ENCODE measurements at regions not wholly inside any gene's neighbourhood (a gene's known extent, or its start where the extent isn't known, plus 50 kb on each side); places are given as distances from the start of the nearest gene placed in this dataset.
"Not testable (repeated sequence)": the region's sequence is repeated elsewhere in the genome, so short reads cannot be mapped to it uniquely, and the experiment has no call there.

DNA sequence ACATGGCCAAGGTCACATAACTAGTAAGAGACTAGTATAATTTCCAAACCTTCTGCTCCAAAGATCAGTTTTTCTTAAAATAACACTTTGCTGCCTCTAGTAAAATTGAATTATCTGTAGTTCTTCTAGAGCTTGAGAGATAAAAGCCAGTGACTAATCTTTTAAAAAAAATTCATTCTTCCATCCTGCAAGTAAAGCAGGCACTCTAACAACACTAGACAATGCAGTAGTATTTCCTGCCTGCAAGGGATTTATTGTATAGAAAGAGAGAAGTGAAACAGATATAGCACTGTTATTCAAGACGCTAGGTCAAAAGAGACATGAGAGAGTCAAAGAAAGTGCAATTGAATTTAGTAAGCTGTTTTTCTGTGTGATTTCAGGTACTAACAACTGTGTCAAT is 159.5 kb upstream of the TBC1D5 start:
- no peak for DNase-seq (ENCODE audit: low spot score)

DNA sequence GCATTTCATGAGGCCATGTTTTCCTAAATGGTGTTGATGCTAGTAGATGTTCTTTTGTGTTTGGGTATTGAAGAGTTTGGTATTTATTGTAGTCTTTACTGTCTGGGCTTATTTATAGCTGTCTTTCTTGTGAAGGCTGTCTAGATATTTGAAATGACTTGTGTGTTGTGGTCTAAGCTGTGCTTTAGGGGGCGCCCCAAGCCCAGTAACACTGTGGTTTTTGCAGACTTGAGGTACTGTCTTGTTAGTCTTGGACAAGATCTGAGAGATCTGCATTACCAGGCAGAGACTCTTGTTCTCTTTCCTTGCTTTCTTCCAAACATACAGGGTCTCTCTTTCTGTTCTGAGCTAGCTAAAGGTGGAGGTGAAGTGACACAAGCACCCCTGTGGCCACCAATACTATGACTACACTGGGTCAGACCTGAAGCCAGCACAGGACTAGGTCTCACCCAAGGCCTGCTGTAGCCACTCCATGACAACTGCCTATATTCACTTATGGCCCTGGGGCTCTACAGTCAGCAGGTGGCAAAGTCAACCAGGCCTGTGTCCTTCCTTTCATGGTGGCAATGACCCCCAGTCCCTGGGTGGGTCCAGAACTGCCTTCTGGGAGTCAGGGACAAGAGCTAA is 152.1 kb upstream of the TBC1D5 start:
- DNase-seq (ENCODE audit: low spot score): peak; percentile 6

DNA sequence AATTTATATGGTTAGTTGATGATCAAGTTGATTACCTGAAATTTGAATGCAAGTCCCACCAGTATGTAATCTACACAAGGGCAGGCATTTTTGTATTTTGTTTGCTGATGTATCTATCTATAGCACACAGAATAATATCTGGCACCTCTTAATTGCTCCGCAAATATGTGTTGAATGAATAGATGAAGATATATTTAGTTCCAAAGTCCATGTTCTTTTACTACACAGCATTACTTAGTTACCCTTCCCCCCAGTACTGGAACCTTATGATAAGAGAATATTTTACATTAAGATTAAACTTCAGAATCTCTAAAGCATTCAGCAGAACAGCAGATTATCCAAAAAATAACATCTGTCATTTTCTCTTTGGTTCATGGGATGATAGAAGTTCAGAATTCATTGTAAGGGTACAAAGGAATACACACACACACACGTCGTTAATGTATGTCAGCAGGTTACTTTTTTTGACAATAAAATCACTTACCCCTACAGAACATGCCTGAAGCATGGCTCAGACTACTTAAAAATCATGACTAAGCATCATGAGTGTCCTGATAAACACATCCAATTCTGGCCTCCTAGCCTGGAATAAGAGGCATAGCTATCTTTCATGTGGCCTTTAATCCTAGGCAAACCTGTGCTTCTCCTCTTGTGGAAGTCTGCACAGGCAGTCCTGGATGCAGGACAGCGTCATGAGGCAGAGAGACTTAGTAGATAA is 148.9 kb upstream of the TBC1D5 start:
- DNase-seq (ENCODE audit: low spot score): peak; percentile 5

- DNase-seq (ENCODE audit: low spot score): no peak
Observed at GRCh38 chr3:17885986-17886385, 143.6 kb upstream of the TBC1D5 start.

- no peak for DNase-seq (ENCODE audit: low spot score)
Observed at GRCh38 chr3:17882981-17883380, 140.6 kb upstream of the TBC1D5 start.

DNA sequence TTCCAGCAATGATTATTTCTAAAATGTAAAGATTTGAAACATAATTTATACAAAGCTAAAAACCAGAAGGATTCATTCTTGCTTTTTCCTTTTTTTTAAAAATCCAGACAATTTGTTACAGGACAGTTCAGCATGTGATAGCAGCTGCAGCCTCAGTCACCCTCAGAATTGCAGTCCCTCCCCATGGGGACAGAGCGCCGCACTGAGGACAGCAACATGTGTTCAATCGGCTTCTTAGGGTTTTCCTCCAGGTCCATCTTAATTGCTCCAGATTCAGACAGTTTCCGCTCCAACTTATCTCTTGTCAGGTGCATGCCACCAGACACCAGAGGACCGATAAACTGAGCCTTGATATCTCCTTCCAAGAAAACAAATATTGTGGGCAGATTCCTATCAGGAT is 134.9 kb upstream of the TBC1D5 start:
- DNase-seq (ENCODE audit: low spot score): no peak

GRCh38 chr3:17874636-17875035 is 132.2 kb upstream of the TBC1D5 start:
- no peak for DNase-seq (ENCODE audit: low spot score)

GRCh38 chr3:17872457-17872856 is 130.0 kb upstream of the TBC1D5 start:
- DNase-seq (ENCODE audit: low spot score): no peak

GRCh38 chr3:17865631-17866030 is 123.2 kb upstream of the TBC1D5 start:
- DNase-seq (ENCODE audit: low spot score): no peak

- DNase-seq (ENCODE audit: low spot score): no peak
Observed at GRCh38 chr3:17861476-17861875, 119.0 kb upstream of the TBC1D5 start.

DNA sequence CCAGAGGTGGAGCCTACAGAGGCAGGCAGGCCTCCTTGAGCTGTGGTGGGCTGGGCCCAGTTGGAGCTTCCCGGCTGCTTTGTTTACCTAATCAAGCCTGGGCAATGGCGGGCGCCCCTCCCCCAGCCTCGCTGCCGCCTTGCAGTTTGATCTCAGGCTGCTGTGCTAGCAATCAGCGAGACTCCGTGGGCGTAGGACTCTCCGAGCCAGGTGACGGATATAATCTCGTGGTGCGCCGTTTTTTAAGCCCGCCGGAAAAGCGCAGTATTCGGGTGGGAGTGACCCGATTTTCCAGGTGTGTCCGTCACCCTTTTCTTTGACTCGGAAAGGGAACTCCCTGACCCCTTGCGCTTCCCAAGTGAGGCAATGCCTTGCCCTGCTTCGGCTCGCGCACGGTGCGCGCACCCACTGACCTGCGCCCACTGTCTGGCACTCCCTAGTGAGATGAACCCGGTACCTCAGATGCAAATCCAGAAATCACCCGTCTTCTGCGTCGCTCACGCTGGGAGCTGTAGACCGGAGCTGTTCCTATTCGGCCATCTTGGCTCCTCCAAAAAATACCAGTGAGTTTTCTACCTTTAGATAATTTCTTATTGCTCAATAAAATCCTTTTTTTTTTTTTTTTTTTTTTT is 118.5 kb upstream of the TBC1D5 start:
- DNase-seq (ENCODE audit: low spot score): not testable (repeated sequence)

DNA sequence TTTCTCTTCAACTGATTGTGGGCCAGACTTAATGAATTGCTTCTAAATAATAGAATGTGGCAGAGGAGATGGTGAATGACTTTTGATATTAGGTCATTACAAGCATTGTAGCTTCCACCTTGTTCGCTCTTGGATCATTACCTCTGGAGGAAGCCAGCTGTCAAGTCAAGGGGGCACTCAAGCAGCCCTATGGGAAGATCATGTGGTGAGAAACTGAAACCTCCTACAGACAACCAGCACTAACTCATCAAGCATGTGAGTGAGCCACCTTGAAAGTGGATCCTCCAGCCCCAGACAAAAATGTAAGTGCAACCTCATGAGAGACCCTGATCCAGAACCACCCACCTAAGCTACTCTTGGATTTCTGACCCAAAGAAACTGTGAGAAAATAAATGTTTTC is 109.8 kb upstream of the TBC1D5 start:
- no peak for DNase-seq (ENCODE audit: low spot score)

DNA sequence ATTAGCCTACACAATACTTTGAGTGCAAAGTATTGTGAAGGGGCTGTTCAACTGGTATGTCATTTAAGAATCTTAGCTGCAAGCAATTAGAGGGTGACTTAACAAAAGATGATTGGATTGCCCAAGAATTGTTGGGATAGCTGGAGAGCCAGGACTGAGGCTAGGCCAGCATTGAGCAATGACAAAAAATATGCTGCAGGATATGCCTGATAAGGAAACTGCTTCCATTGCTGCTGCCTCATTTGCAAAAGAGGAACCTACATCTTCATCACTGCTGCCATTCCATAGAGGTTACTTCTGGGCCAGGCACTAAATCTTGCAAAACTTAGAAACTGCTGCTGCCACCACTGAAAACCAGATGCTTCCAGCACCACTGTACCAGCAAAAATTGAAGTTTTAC is 108.0 kb upstream of the TBC1D5 start:
- DNase-seq (ENCODE audit: low spot score): no peak

DNA sequence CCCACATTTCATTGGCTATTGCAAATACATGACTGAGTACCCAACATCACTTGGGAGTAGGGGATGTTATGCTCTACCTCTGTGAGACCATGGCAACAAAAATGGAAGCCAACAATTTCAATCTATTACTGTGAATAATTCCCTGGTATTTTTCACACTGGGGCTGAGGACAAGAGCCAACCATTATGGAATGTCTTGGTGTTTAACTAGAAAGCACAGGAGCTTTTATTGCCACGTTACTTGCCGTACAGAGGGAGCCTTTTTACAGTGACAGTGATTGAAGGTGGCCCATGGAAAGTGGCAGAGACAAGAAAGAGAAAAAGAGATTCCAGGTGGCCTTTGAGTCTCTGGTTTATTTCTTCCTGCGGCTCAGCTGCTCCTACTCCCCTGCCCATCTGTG is 105.7 kb upstream of the TBC1D5 start:
- no peak for DNase-seq (ENCODE audit: low spot score)

- no peak for DNase-seq (ENCODE audit: low spot score)
Observed at GRCh38 chr3:17847156-17847555, 104.7 kb upstream of the TBC1D5 start.

- peak; percentile 40 for DNase-seq (ENCODE audit: low spot score)
Observed at GRCh38 chr3:17846466-17846865, 104.0 kb upstream of the TBC1D5 start.

- DNase-seq (ENCODE audit: low spot score): no peak
Observed at GRCh38 chr3:17845026-17845812, 102.8 kb upstream of the TBC1D5 start.

GRCh38 chr3:17844236-17844635 is 101.8 kb upstream of the TBC1D5 start:
- no peak for DNase-seq (ENCODE audit: low spot score)

DNA sequence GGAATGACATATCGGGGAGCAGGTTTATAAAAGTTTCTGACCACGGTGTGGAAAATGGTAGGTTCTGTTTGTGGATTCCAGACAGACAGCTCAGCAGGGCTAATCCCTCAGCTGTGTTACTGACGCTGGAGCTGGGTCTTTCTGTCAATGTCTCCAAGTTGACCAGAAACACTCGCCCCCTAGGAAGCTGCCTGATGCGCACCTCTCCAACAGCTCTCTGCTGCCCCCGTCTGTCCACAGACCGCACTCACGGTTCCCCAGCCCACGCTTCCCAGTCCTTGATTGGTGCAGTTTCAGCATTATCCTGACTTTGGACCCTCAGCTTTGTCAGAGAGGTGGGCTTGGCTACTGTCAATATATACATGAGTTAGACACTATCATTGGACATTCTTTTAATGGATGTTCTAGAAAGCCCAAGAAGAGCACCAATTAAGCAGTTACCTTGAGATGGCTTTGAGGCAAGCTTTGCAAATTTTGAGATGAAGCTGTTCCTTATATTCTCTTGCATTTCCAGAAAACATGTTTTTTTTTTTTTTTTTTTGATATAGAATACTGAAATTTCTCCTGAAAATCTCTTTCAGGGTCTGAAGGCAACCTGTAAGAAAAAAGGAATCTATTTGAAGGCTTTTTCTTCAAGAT is 98.9 kb upstream of the TBC1D5 start:
- peak; percentile 73 for DNase-seq (ENCODE audit: low spot score)

DNA sequence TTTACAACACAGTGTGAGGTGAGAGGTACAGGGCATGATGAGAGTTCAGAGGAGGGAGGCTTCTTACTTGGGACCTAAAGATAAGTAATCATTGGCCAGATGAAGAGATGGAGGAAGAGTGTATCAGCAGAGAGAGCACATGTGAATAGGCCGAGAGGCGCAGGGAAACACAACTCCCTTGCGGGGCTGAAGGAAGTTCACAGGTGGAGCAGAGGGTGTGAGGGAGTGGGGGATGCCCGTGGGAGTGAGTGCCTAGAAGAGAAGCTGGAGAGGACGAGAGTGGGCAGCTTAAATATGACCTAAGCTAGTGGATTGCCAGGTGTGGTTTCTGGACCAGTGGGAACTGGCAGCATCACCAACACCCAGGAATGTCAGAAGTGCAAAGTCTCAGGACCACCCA is 98.2 kb upstream of the TBC1D5 start:
- DNase-seq (ENCODE audit: low spot score): no peak

DNA sequence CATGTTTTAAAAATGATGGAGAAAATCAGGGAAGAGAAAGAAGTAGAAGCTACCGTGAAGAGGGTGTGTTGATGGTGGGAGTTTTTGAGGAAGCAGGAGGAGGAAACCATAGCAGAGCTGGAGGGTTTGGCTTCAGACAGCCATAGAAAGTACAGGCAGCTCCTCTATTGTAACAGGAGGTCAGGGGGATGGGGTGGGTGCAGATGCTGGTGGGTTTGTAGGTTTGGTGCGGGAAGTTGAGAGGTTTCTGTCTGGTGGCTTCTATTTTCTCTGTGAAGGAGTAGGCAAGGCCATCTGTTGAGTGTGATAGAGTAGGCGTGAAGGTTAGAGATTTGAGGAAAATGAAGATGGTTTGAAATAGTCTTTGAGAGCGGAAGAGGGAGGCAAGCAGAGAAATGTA is 97.7 kb upstream of the TBC1D5 start:
- no peak for DNase-seq (ENCODE audit: low spot score)

GRCh38 chr3:17836919-17837318 is 94.5 kb upstream of the TBC1D5 start:
- DNase-seq (ENCODE audit: low spot score): no peak

Data from AG08396 (cell line).